Vagina (tissue), 2 donors: ENCODE measurements at regions not wholly inside any gene's neighbourhood (a gene's known extent, or its start where the extent isn't known, plus 50 kb on each side); places are given as distances from the start of the nearest gene placed in this dataset.

ENCODE experiments used
- CTCF ChIP-seq, 3 experiments: fragments of 450-650 bp in 2 of 3; fragments of 200-600 bp in 1 of 3; sonication (generic) in 1 of 3; IDR thresholded peaks; one replicate each; pipeline ENCODE4 v1.5.1; 2017 to 2019; ENCODE audit warnings: antibody characterized with exemption in 3 of 3, mild to moderate bottlenecking in 2 of 3, moderate library complexity in 2 of 3
- POLR2A ChIP-seq, 2 donors: fragments of 450-650 bp; IDR thresholded peaks; one replicate each; pipeline ENCODE4 v1.6.1; 2017; ENCODE audit warnings: antibody characterized with exemption in 2 of 2, mild to moderate bottlenecking in 2 of 2, moderate library complexity in 2 of 2

- TF ChIP-seq CTCF (IDR thresholded peaks at IDR 0.05): no peak
- no peak for TF ChIP-seq POLR2A (IDR thresholded peaks at IDR 0.05)
Measured at GRCh38 chr9:91094324-91095088, 267.2 kb downstream of the AUH start.
